ENCODE measurements at regions not wholly inside any gene's neighbourhood (a gene's known extent, or its start where the extent isn't known, plus 50 kb on each side); places are given as distances from the start of the nearest gene placed in this dataset.

GRCh38 chr2:128783896-128784295 is 465.2 kb upstream of the HS6ST1 start:
- Histone ChIP-seq H3K4me3 (no peak overlapping the region), H3K4me2 (ENCODE audit: insufficient read depth, low read length) (no peak overlapping the region), H3K4me1 (replicated peaks in 1 of 2; ENCODE audit: control insufficient read depth in 2 of 2, insufficient read depth in 2 of 2, low read length in 2 of 2) (no peaks in the 10 kb centered on the region), H3K79me2 (ENCODE audit: control insufficient read depth, insufficient read depth, low read length) (no peaks in the 10 kb centered on the region), H3K9ac (ENCODE audit: insufficient read depth in 1 of 2, low read depth in 2 of 2, low read length in 2 of 2) (no peak overlapping the region), H3K27ac (ENCODE audit: extremely low read depth, low read depth, low read length) (no peak overlapping the region), H3K9me1 (ENCODE audit: control insufficient read depth, insufficient read depth, low read length) (no peaks in the 10 kb centered on the region), H3K36me3 (ENCODE audit: control insufficient read depth, insufficient read depth, low read length) (no peaks in the 10 kb centered on the region), H2AFZ (ENCODE audit: low read depth, low read length) (no peak overlapping the region), H3K9me3 (replicated peaks; ENCODE audit: control insufficient read depth, insufficient read depth, low read depth, low read length) (no peaks in the 10 kb centered on the region), H4K20me1 (replicated peaks; ENCODE audit: control insufficient read depth, insufficient read depth, low read length) (no peaks in the 10 kb centered on the region), H3K27me3 (ENCODE audit: control insufficient read depth in 2 of 2, insufficient read depth in 2 of 2, low read length in 2 of 2) (peaks cover 2 to 55% of the 10 kb centered on the region in 2 experiments; a peak in 3 of 5 replicates)
- CTCF ChIA-PET (ENCODE audit: low intra/inter-chr PET ratio), result no interaction called here
- in situ Hi-C loops (cut with MboI), result no loop called here
- no TSS peak for BruUV-seq (replicated peaks)
- intact Hi-C loops (cut with micrococcal nuclease), result no loop called here
- no peak for FAIRE-seq
- POLR2A ChIA-PET, result no interaction called here
- DNase-seq (ENCODE audit: extremely low read depth in 1 of 4, low spot score in 3 of 4), result no peak
- WGBS (ENCODE audit: insufficient coverage, low coverage, missing lambda C conversion rate), result 0% methylated on average over 8 of the region's 10 CpGs
- ATAC-seq, result no peak
- TF ChIP-seq ZBTB8A (IDR thresholded peaks at IDR 0.05; ENCODE audit: partially characterized antibody) (no peak), EZH2 (IDR thresholded peaks at IDR 0.05; ENCODE audit: borderline replicate concordance, low read depth, low read length) (no peak), POLR2AphosphoS5 (IDR thresholded peaks at IDR 0.05; ENCODE audit: control insufficient read depth, insufficient read depth, low read depth, low read length) (no peak), MCM2 (IDR thresholded peaks at IDR 0.05; ENCODE audit: low read depth) (no peak), KLF10 (CRISPR knock-in tag; IDR thresholded peaks at IDR 0.05) (no peak), SP2 (IDR thresholded peaks at IDR 0.05; ENCODE audit: extremely low read depth, low read depth, low read length, poor library complexity, severe bottlenecking) (no peak), POLR2H (tag; IDR thresholded peaks at IDR 0.05; ENCODE audit: low read depth) (no peak), BMI1 (IDR thresholded peaks at IDR 0.05; ENCODE audit: low read length) (no peak), NCOA6 (IDR thresholded peaks at IDR 0.05) (no peak), ZNF551 (CRISPR knock-in tag; IDR thresholded peaks at IDR 0.05) (no peak), RNF2 (IDR thresholded peaks at IDR 0.05) (no peak), MGA (IDR thresholded peaks at IDR 0.05) (no peak)
- TF ChIP-seq, protein P1, sequence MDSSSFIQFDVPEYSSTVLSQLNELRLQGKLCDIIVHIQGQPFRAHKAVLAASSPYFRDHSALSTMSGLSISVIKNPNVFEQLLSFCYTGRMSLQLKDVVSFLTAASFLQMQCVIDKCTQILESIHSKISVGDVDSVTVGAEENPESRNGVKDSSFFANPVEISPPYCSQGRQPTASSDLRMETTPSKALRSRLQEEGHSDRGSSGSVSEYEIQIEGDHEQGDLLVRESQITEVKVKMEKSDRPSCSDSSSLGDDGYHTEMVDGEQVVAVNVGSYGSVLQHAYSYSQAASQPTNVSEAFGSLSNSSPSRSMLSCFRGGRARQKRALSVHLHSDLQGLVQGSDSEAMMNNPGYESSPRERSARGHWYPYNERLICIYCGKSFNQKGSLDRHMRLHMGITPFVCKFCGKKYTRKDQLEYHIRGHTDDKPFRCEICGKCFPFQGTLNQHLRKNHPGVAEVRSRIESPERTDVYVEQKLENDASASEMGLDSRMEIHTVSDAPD (CRISPR knock-in tag; IDR thresholded peaks at IDR 0.05), result no peak
